Suprapubic skin (tissue), 4 donors: ENCODE measurements at regions not wholly inside any gene's neighbourhood (a gene's known extent, or its start where the extent isn't known, plus 50 kb on each side); places are given as distances from the start of the nearest gene placed in this dataset.

Source experiments
- DNase-seq, 2 donors: peaks; one replicate each; pipeline ENCODE4 v3.0.0-alpha.2; 2019; ENCODE audit warnings: low spot score in 2 of 2
- H3K27ac ChIP-seq: fragments of 200-600 bp; sonication (generic); one replicate; pipeline ENCODE4 v1.5.1; 2019
- H3K27me3 ChIP-seq: fragments of 200-600 bp; sonication (generic); one replicate; pipeline ENCODE4 v1.5.1; 2019
- H3K36me3 ChIP-seq: fragments of 200-600 bp; sonication (generic); one replicate; pipeline ENCODE4 v1.5.1; 2019
- H3K4me1 ChIP-seq: fragments of 200-600 bp; sonication (generic); one replicate; pipeline ENCODE4 v1.5.1; 2019
- H3K4me3 ChIP-seq: fragments of 200-600 bp; sonication (generic); one replicate; pipeline ENCODE4 v1.5.1; 2019; ENCODE audit warnings: mild to moderate bottlenecking
- H3K9me3 ChIP-seq: fragments of 200-600 bp; sonication (generic); one replicate; pipeline ENCODE4 v1.5.1; 2019
- EP300 ChIP-seq: sonication (generic); formaldehyde crosslinking; IDR thresholded peaks from one replicate; pipeline ENCODE4 v1.6.1; 2017; ENCODE audit warnings: antibody characterized with exemption
- POLR2A ChIP-seq, 2 donors: fragments of 450-650 bp; IDR thresholded peaks; one replicate each; pipeline ENCODE4 v1.6.1; 2017; ENCODE audit warnings: antibody characterized with exemption in 2 of 2, mild to moderate bottlenecking in 2 of 2, moderate library complexity in 2 of 2
- POLR2AphosphoS5 ChIP-seq, 3 donors: sonication (generic); formaldehyde crosslinking; IDR thresholded peaks; one replicate each; pipeline ENCODE4 v1.6.1; 2017; ENCODE audit warnings: antibody characterized with exemption in 3 of 3
- WGBS: methylation state at CpG from one replicate; pipeline ENCODE4 v1.1.5; 2018; 5-methylcytosine and 5-hydroxymethylcytosine counted together
- TF ChIP-seq, protein P1 (sequence below), 2 donors: fragments of 200-600 bp in 1 of 2; fragments of 450-650 bp in 1 of 2; sonication (generic) in 1 of 2; IDR thresholded peaks; one replicate each; pipeline ENCODE4 v1.5.1; 2016 to 2019; ENCODE audit warnings: antibody characterized with exemption in 2 of 2, mild to moderate bottlenecking in 1 of 2, moderate library complexity in 1 of 2

DNA sequence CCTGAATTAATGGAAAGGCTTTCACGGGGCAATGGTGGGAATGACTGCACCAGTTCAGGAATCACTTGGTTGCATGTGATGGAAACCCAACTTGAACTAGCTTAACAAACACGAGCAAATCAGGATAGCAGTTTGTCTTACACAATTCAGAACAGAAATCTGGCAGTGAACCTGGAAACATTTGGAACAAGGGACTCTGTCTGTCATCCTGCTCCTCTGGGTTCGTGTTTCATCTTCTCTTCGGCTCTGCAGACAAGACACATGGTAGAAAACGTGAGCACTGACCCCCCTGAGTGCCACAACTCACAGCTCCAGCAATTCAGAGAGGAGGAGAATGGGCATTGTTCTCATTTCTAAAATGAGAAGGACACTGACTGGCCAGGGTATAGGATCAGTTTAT, 218.1 kb upstream of the NREP start:
- WGBS = 42% methylated on average over 5 of the region's 5 CpGs
- H3K27me3 ChIP-seq = no peaks in the 10 kb centered on the region
- no peaks in the 10 kb centered on the region for H3K9me3 ChIP-seq
- H3K27ac ChIP-seq = no peak overlapping the region
- H3K4me1 ChIP-seq = no peaks in the 10 kb centered on the region
- no peak for DNase-seq
- H3K36me3 ChIP-seq = no peaks in the 10 kb centered on the region
- no peak overlapping the region for H3K4me3 ChIP-seq
- TF ChIP-seq POLR2A (IDR thresholded peaks at IDR 0.05) (no peak), POLR2AphosphoS5 (IDR thresholded peaks at IDR 0.05) (no peak), EP300 (no peak)
- TF ChIP-seq, protein P1, sequence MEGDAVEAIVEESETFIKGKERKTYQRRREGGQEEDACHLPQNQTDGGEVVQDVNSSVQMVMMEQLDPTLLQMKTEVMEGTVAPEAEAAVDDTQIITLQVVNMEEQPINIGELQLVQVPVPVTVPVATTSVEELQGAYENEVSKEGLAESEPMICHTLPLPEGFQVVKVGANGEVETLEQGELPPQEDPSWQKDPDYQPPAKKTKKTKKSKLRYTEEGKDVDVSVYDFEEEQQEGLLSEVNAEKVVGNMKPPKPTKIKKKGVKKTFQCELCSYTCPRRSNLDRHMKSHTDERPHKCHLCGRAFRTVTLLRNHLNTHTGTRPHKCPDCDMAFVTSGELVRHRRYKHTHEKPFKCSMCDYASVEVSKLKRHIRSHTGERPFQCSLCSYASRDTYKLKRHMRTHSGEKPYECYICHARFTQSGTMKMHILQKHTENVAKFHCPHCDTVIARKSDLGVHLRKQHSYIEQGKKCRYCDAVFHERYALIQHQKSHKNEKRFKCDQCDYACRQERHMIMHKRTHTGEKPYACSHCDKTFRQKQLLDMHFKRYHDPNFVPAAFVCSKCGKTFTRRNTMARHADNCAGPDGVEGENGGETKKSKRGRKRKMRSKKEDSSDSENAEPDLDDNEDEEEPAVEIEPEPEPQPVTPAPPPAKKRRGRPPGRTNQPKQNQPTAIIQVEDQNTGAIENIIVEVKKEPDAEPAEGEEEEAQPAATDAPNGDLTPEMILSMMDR (IDR thresholded peaks at IDR 0.05) = no peak

DNA sequence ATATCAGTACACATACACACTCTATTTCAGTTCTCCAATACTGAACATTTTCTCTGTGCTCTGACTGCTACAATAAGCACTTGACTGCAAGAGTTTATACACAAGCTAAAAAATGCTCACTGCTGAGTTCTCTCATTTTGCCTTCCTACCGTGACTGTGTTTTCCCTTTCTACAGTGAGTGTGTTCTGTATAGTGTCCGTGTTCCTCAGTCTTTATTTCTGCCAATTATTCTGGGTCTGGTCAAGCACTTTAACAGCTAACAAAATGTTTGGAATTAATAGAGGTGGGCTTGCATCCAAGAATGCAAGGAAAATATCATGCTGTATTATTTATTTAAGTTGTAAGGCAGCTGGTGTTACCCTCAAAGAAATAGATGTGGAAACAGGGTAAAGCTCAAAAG, 217.0 kb upstream of the NREP start:
- no peak overlapping the region for H3K27ac ChIP-seq
- no peaks in the 10 kb centered on the region for H3K27me3 ChIP-seq
- TF ChIP-seq POLR2A (IDR thresholded peaks at IDR 0.05) (no peak), POLR2AphosphoS5 (IDR thresholded peaks at IDR 0.05) (no peak), EP300 (no peak)
- TF ChIP-seq, protein P1 (IDR thresholded peaks at IDR 0.05) = no peak
- no peaks in the 10 kb centered on the region for H3K9me3 ChIP-seq
- 66% methylated on average over 2 of the region's 2 CpGs for WGBS
- no peak for DNase-seq
- H3K4me3 ChIP-seq = no peak overlapping the region
- H3K4me1 ChIP-seq = no peaks in the 10 kb centered on the region
- H3K36me3 ChIP-seq = no peaks in the 10 kb centered on the region

- H3K4me3 ChIP-seq = no peak overlapping the region
- H3K9me3 ChIP-seq = no peaks in the 10 kb centered on the region
- no peak for TF ChIP-seq EP300
- WGBS = 92% methylated on average over 2 of the region's 2 CpGs
- H3K36me3 ChIP-seq = no peaks in the 10 kb centered on the region
- H3K27ac ChIP-seq = no peak overlapping the region
- no peaks in the 10 kb centered on the region for H3K27me3 ChIP-seq
- DNase-seq = no peak
- H3K4me1 ChIP-seq = peaks cover 4% of the 10 kb centered on the region
These were observed 215.6 kb upstream of the NREP start for GRCh38 chr5:111972548-111972947.

- Histone ChIP-seq H3K27me3 (no peaks in the 10 kb centered on the region), H3K27ac (no peak overlapping the region), H3K36me3 (no peaks in the 10 kb centered on the region), H3K4me3 (no peak overlapping the region), H3K4me1 (peaks cover 4% of the 10 kb centered on the region), H3K9me3 (no peaks in the 10 kb centered on the region)
- 84% methylated on average over 2 of the region's 2 CpGs for WGBS
- DNase-seq = no peak
- no peak for TF ChIP-seq POLR2AphosphoS5 (IDR thresholded peaks at IDR 0.05)
- TF ChIP-seq, protein P1 (IDR thresholded peaks at IDR 0.05) = no peak
- no peak for TF ChIP-seq POLR2A (IDR thresholded peaks at IDR 0.05)
- no peak for TF ChIP-seq EP300
These were observed 215.1 kb upstream of the NREP start for GRCh38 chr5:111972080-111972479.

GRCh38 chr5:111968459-111968858, 211.5 kb upstream of the NREP start:
- Histone ChIP-seq H3K36me3 (no peaks in the 10 kb centered on the region), H3K27ac (no peak overlapping the region), H3K27me3 (no peaks in the 10 kb centered on the region), H3K4me3 (no peak overlapping the region), H3K9me3 (no peaks in the 10 kb centered on the region), H3K4me1 (peaks cover 4% of the 10 kb centered on the region)
- WGBS = 39% methylated on average over 1 of the region's 1 CpG
- TF ChIP-seq EP300 = no peak
- no peak for DNase-seq

- TF ChIP-seq EP300 = no peak
- TF ChIP-seq POLR2A (IDR thresholded peaks at IDR 0.05) = no peak
- TF ChIP-seq, protein P1 (IDR thresholded peaks at IDR 0.05) = no peak
- no peak for TF ChIP-seq POLR2AphosphoS5 (IDR thresholded peaks at IDR 0.05)
- H3K36me3 ChIP-seq = no peaks in the 10 kb centered on the region
- H3K27ac ChIP-seq = no peak overlapping the region
- H3K9me3 ChIP-seq = no peaks in the 10 kb centered on the region
- peaks cover 4% of the 10 kb centered on the region for H3K4me1 ChIP-seq
- DNase-seq = no peak
- 93% methylated on average over 8 of the region's 8 CpGs for WGBS
- H3K27me3 ChIP-seq = no peaks in the 10 kb centered on the region
- no peak overlapping the region for H3K4me3 ChIP-seq
These were observed 210.5 kb upstream of the NREP start for GRCh38 chr5:111967463-111967862.
